K562 (cell line): ENCODE measurements at regions not wholly inside any gene's neighbourhood (a gene's known extent, or its start where the extent isn't known, plus 50 kb on each side); places are given as distances from the start of the nearest gene placed in this dataset.

Experiments used
- BRD9 ChIP-seq: fragments of 450-650 bp; IDR thresholded peaks from 2 replicates; pipeline ENCODE4 v1.6.1; 2018; ENCODE audit warnings: low read depth; ENCODE audit not compliant: partially characterized antibody
- CBX1 ChIP-seq: sonication (generic); IDR thresholded peaks from 2 replicates; pipeline ENCODE4 v1.6.1; 2016; ENCODE audit warnings: antibody characterized with exemption, low read depth, mild to moderate bottlenecking
- FOXM1 ChIP-seq, 2 experiments: fragments of 450-650 bp in 1 of 2; sonication (generic) in 1 of 2; formaldehyde crosslinking in 1 of 2; IDR thresholded peaks; 2 replicates each; pipeline versions ENCODE4 v1.6.1 to v1.9.0; 2017 to 2022; ENCODE audit warnings: low read depth in 2 of 2, mild to moderate bottlenecking in 2 of 2, missing genetic modification reagents in 1 of 2, moderate library complexity in 1 of 2
- GTF2E2 ChIP-seq: fragments of 200-800 bp; sonication (Bioruptor generic); IDR thresholded peaks from 2 replicates; pipeline ENCODE4 v1.6.1; 2016; ENCODE audit warnings: missing genetic modification characterization, missing compliant biosample characterization
- HEY1 ChIP-seq: fragments of 250-450 bp; sonication (Bioruptor Pico); IDR thresholded peaks from 2 replicates; pipeline ENCODE4 v1.5.0; 2020; ENCODE audit warnings: mild to moderate bottlenecking, moderate library complexity, borderline replicate concordance
- HMG20B ChIP-seq: fragments of 250-450 bp; sonication (Bioruptor Pico); IDR thresholded peaks from 2 replicates; pipeline ENCODE4 v1.5.0; 2021; ENCODE audit warnings: mild to moderate bottlenecking
- HNRNPLL ChIP-seq: fragments of 200-400 bp; formaldehyde crosslinking; IDR thresholded peaks from 2 replicates; pipeline ENCODE4 v1.6.1; 2017; ENCODE audit warnings: low read length, low read depth, mild to moderate bottlenecking; ENCODE audit not compliant: poor library complexity, severe bottlenecking
- HSF4 ChIP-seq: fragments of 250-450 bp; sonication (Bioruptor Pico); IDR thresholded peaks from 2 replicates; pipeline ENCODE4 v2.1.2; 2022; ENCODE audit warnings: mild to moderate bottlenecking, moderate library complexity, borderline replicate concordance
- KDM4B ChIP-seq, 2 experiments: fragments of 450-650 bp in 1 of 2; sonication (generic) in 1 of 2; IDR thresholded peaks; 2 replicates each; pipeline ENCODE4 v1.6.1; 2016 to 2017; ENCODE audit warnings: borderline replicate concordance in 2 of 2, antibody characterized with exemption in 1 of 2, low read depth in 1 of 2, mild to moderate bottlenecking in 1 of 2
- KHSRP ChIP-seq: fragments of 450-650 bp; IDR thresholded peaks from 2 replicates; pipeline ENCODE4 v1.6.1; 2017
- MTA2 ChIP-seq: fragments of 450-650 bp; IDR thresholded peaks from 2 replicates; pipeline ENCODE4 v1.6.1; 2016; ENCODE audit warnings: low read depth
- MXI1 ChIP-seq: IDR thresholded peaks from 2 replicates; pipeline ENCODE4 v1.6.1; 2011; ENCODE audit warnings: low read depth, mild to moderate bottlenecking, improper control_type of control experiment, low read length
- MYBL2 ChIP-seq, 2 experiments: fragments of 450-650 bp in 1 of 2; sonication (generic) in 1 of 2; formaldehyde crosslinking in 1 of 2; IDR thresholded peaks; 2 replicates each; pipeline versions ENCODE4 v1.6.1 to v1.8.1; 2017 to 2022; ENCODE audit warnings: borderline replicate concordance in 1 of 2, inconsistent platforms in 1 of 2, low read depth in 1 of 2, mild to moderate bottlenecking in 1 of 2, missing genetic modification reagents in 1 of 2, moderate library complexity in 1 of 2
- MYNN ChIP-seq, 2 experiments: sonication (generic); formaldehyde crosslinking in 1 of 2; IDR thresholded peaks; 2 replicates each; pipeline versions ENCODE4 v1.5.0 to v1.6.1; 2016 to 2020; ENCODE audit warnings: antibody characterized with exemption in 1 of 2, missing genetic modification reagents in 1 of 2
- NR4A1 ChIP-seq, 2 experiments: fragments of 250-450 bp in 1 of 2; fragments of 450-650 bp in 1 of 2; sonication (Bioruptor Pico) in 1 of 2; IDR thresholded peaks; 2 replicates each; pipeline versions ENCODE4 v1.4.0 to v1.6.1; 2016 to 2020; ENCODE audit warnings: mild to moderate bottlenecking in 2 of 2, missing compliant biosample characterization in 1 of 2, missing genetic modification characterization in 1 of 2, moderate library complexity in 1 of 2
- OTX1 ChIP-seq: fragments of 450-650 bp; formaldehyde crosslinking; IDR thresholded peaks from 2 replicates; pipeline ENCODE4 v1.4.0; 2022; ENCODE audit warnings: mild to moderate bottlenecking
- POU5F1 ChIP-seq: fragments of 150-350 bp; IDR thresholded peaks from 2 replicates; pipeline ENCODE4 v1.6.1; 2014; ENCODE audit warnings: borderline replicate concordance, low read length, low read depth, mild to moderate bottlenecking; ENCODE audit not compliant: partially characterized antibody
- RB1 ChIP-seq: fragments of 450-650 bp; IDR thresholded peaks from 2 replicates; pipeline ENCODE4 v1.6.1; 2017; ENCODE audit warnings: low read depth, mild to moderate bottlenecking
- SMARCB1 ChIP-seq: IDR thresholded peaks from 2 replicates; pipeline ENCODE4 v1.6.1; 2011; ENCODE audit warnings: improper control_type of control experiment, low read depth; ENCODE audit not compliant: insufficient read length
- TEAD1 ChIP-seq, 2 experiments: fragments of 450-650 bp in 1 of 2; sonication (generic) in 1 of 2; formaldehyde crosslinking; IDR thresholded peaks; 2 replicates each; pipeline versions ENCODE4 v1.4.0 to v1.8.0; 2020 to 2022; ENCODE audit warnings: mild to moderate bottlenecking in 2 of 2, missing genetic modification reagents in 1 of 2
- TOE1 ChIP-seq, 2 experiments: fragments of 450-650 bp in 1 of 2; sonication (generic) in 1 of 2; formaldehyde crosslinking in 1 of 2; IDR thresholded peaks; 2 replicates each; pipeline versions ENCODE4 v1.7.1 to v1.8.0; 2016 to 2022; ENCODE audit warnings: borderline replicate concordance in 2 of 2, mild to moderate bottlenecking in 2 of 2, antibody characterized with exemption in 1 of 2, inconsistent platforms in 1 of 2, low read depth in 1 of 2, missing genetic modification reagents in 1 of 2, moderate library complexity in 1 of 2
- U2AF1 ChIP-seq: fragments of 200-400 bp; formaldehyde crosslinking; optimal IDR thresholded peaks from 2 replicates; pipeline ENCODE3; 2017; ENCODE audit warnings: mild to moderate bottlenecking, low read depth, low read length, moderate library complexity
- YY1 ChIP-seq, 3 experiments: IDR thresholded peaks; 2 replicates each; pipeline ENCODE4 v1.6.1; 2011; ENCODE audit warnings: low read length in 2 of 3, mild to moderate bottlenecking in 2 of 3, moderate library complexity in 2 of 3, borderline replicate concordance in 1 of 3, control low read depth in 1 of 3, low read depth in 1 of 3; ENCODE audit not compliant: insufficient read depth in 3 of 3, insufficient replicate concordance in 2 of 3, control insufficient read depth in 1 of 3, insufficient read length in 1 of 3; ENCODE audit errors: extremely low read depth in 1 of 3
- ZNF3 ChIP-seq: fragments of 250-450 bp; sonication (Bioruptor Pico); IDR thresholded peaks from 2 replicates; pipeline ENCODE4 v1.5.0; 2021; ENCODE audit warnings: mild to moderate bottlenecking, moderate library complexity
- ZSCAN32 ChIP-seq: fragments of 450-650 bp; formaldehyde crosslinking; IDR thresholded peaks from 2 replicates; pipeline ENCODE4 v1.4.0; 2020; ENCODE audit warnings: mild to moderate bottlenecking, moderate library complexity
- TF ChIP-seq, protein P1 (sequence below), 2 experiments: fragments of 450-650 bp in 1 of 2; sonication (generic) in 1 of 2; formaldehyde crosslinking; conservative IDR thresholded peaks; 2 replicates each; pipeline versions ENCODE4 v1.4.0 to v1.8.1; 2020 to 2022; ENCODE audit warnings: mild to moderate bottlenecking in 1 of 2, missing genetic modification reagents in 1 of 2

DNA sequence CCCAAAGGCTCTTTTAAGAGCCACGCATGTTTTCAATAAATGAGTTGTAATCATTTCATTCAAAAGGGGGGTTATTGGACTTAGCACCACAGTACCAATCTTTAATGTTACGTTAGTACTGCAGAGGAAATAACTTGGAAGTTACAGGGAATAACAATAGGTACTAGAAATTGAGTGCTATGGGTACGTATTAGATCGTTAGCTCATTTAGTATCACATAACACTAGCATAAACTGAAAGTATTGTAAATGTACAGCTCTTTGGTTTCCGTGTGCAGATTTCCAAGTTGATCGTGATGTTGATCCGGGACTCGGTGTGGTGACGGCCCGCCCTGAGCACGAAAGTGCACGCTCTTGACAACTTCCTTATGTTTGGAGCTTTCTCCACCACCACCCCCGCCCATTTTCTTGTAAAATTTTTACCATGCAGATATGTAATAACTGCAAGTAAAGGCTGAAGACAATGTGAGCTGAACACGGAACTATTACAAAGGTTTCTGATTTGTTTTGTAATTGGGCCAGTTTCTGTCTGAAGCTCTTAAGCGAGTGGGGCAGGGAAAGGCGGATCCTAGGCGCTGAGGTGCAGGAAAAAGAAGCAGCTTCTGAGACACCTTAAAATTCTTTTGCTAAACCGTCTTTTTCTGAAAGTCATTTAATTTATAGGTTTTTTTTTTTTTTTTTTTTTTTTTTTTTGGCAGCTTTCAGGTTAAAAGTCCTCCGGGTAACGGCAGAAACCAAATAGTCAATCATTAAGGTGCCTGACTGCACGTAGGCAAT, 71.5 kb downstream of the HFE start (continued):
- TF ChIP-seq FOXM1 (IDR thresholded peaks at IDR 0.05; ENCODE audit: low read depth) (no peak), FOXM1 (CRISPR knock-in tag; IDR thresholded peaks at IDR 0.05; ENCODE audit: low read depth) (no peak), MXI1 (no peak), HMG20B (CRISPR knock-in tag) (no peak), HSF4 (CRISPR knock-in tag) (no peak), MYNN (IDR thresholded peaks at IDR 0.05) (0 out of 2 replicates have a peak, but pooled peaks have one; percentile 71), MYNN (CRISPR knock-in tag; IDR thresholded peaks at IDR 0.05) (no peak), RB1 (no peak), U2AF1 (peak; percentile 34), TEAD1 (CRISPR knock-in tag; IDR thresholded peaks at IDR 0.05) (no peak), HNRNPLL (no peak), MTA2 (no peak), SMARCB1 (no peak), POU5F1 (no peak), KDM4B (IDR thresholded peaks at IDR 0.05; ENCODE audit: borderline replicate concordance in 2 of 2, low read depth in 1 of 2) (no peak), TOE1 (IDR thresholded peaks at IDR 0.05; ENCODE audit: borderline replicate concordance) (no peak), TOE1 (CRISPR knock-in tag; IDR thresholded peaks at IDR 0.05; ENCODE audit: borderline replicate concordance, low read depth) (peak; percentile 22; the same call in 1 of the 2 replicates), CBX1 (no peak), OTX1 (CRISPR knock-in tag) (no peak), YY1 (IDR thresholded peaks at IDR 0.05; ENCODE audit: borderline replicate concordance in 1 of 3, control insufficient read depth in 1 of 3, extremely low read depth in 1 of 3, insufficient read depth in 3 of 3, insufficient read length in 1 of 3, insufficient replicate concordance in 2 of 3, low read depth in 1 of 3, low read length in 2 of 3) (no peak), NR4A1 (CRISPR knock-in tag; IDR thresholded peaks at IDR 0.05) (no peak), NR4A1 (tag; IDR thresholded peaks at IDR 0.05) (no peak), GTF2E2 (tag) (no peak), KHSRP (0 out of 2 replicates have a peak, but pooled peaks have one; percentile 55), HEY1 (CRISPR knock-in tag) (peak; percentile 7; the same call in 1 of the 2 replicates), ZSCAN32 (CRISPR knock-in tag) (0 out of 2 replicates have a peak, but pooled peaks have one; percentile 8), ZNF3 (no peak), MYBL2 (IDR thresholded peaks at IDR 0.05; ENCODE audit: low read depth) (no peak), MYBL2 (CRISPR knock-in tag; IDR thresholded peaks at IDR 0.05; ENCODE audit: borderline replicate concordance) (no peak), BRD9 (no peak)
- TF ChIP-seq, protein P1, sequence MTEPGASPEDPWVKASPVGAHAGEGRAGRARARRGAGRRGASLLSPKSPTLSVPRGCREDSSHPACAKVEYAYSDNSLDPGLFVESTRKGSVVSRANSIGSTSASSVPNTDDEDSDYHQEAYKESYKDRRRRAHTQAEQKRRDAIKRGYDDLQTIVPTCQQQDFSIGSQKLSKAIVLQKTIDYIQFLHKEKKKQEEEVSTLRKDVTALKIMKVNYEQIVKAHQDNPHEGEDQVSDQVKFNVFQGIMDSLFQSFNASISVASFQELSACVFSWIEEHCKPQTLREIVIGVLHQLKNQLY (CRISPR knock-in tag; conservative IDR thresholded peaks at IDR 0.05) = 0 out of 4 replicates have a peak, but pooled peaks of 1 of the 2 experiments have one; percentile 34
